Right kidney (tissue), 1 donor: ENCODE measurements at regions not wholly inside any gene's neighbourhood (a gene's known extent, or its start where the extent isn't known, plus 50 kb on each side); places are given as distances from the start of the nearest gene placed in this dataset.
"Not testable (repeated sequence)": the region's sequence is repeated elsewhere in the genome, so short reads cannot be mapped to it uniquely, and the experiment has no call there.

Experiments used
- DNase-seq: peaks from one replicate; pipeline ENCODE4 v3.0.0-alpha.2; 2016

DNA sequence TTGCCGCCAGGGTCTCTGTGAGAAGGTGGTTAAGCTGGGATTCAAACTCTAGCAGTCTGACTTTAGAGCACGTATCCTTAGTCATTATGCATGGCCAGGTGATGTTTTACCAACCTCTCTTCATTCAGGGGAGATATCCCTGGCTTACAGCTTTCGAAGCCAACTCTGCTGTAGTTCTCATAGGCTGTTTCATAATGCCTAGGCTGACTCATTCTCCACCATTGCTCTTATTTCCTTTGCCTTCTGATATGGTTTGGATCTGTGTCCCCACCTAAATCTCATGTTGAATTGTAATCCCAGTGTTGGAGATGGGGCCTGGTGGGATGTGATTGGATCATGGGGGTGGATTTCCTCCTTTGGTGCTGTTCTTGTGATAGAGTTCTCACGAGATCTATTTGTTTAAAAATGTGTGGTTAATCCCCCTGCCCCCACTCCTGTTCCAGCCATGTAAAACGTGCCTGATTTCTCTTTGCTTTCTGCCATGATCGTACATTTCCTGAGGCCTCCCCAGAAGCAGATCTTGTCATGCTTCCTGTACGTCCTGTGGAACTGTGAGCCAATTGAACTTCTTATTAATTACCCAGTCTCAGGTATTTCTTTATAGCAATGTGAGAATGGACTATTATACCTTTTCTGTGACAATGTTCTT, 94.6 kb upstream of the MAN1A1 start:
- no peak for DNase-seq

DNA sequence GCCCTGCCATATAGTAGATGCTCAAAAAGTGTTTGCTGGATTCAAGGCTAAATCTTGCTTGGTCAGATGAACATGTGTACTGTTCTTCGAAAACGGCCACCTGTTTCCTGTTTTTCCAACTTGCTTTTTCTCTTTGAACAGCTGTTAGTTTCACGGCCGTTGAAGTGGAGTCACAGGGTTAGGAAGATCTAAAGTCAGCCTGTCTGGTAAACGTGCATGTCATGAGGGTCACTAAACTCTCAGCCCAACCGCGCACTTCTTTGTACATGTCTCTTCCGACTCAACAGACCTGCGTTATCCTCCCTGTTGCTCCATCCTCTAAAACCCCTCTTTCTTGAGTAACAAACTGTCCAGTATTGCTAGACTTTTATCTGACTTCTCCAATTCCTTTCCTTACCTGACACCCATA, 93.2 kb upstream of the MAN1A1 start:
- DNase-seq = no peak

DNA sequence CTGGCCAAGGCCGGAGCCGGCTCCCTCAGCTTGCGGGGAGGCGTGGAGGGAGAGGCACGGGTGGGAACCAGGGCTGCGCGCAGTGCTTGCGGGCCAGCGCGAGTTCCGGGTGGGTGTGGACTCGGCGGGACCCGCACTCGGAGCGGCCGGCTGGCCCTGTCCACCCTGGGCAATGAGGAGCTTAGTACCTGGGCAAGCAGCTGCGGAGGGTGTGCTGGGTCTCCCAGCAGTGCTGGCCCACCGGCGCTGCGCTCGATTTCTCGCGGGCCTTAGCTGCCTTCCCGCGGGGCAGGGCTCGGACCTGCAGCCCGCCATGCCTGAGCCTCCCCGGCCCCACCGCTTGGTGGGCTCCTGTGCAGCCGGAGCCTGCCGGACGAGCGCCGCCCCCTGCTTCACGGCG, 91.4 kb upstream of the MAN1A1 start:
- no peak for DNase-seq

DNA sequence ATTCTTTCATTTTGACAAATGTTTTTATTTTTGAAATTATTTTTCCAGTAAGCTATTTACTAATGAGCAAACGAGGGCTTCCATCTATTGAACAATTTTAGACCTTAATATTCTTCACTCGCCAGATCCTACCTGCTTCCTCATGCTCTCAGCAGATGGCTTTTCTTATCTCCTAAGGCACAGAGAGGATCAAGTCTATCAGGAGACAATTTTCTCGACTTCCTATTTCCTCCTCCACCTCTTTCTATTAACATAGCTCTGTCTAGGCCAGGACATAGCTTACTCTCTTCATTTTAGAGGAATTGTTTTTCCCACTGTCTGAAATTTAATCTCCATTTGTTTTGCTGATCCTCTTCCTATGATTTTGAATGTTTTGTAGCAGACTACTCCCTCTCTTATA, 87.0 kb upstream of the MAN1A1 start:
- DNase-seq = no peak

GRCh38 chr6:119431799-119432198, 82.2 kb upstream of the MAN1A1 start:
- DNase-seq = no peak

DNA sequence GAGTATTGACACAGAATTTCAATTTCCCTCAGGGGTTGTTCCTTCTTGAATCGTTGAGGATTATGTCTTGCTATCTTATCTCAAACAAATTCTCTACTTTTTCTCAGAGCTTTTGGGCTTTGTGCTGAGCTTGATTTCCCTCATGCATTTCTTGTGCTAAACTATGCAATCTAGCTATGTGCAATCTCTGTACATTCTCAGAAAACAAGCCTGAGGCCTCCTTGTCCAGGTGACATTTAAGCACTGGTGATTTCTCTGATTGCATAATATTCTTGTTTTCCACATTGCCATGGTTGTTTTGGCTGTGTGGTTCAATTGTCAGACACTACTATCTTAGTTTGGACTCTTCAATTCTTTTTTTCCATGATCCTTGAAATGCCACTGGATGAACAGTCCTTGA, 81.2 kb upstream of the MAN1A1 start:
- no peak for DNase-seq

GRCh38 chr6:119428633-119429032, 79.1 kb upstream of the MAN1A1 start:
- no peak for DNase-seq

DNA sequence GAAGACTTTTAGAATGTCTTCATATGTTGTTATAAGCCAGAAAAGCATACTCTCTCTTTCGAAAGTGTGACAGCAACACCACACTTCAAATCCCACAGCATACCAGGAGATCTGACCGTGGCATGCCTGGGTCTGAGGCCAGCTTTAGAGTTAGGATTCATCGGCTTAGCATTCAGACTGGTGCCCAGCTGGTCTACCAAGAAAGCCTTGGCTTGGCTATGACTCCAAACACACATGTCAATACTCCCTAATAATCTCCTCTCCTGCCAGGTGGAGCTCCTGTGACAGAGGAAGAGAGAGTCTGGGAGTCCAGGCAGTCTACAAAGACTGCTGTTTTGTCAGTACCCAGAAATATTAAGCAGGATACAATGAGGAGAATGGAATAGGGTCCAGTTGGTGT, 77.1 kb upstream of the MAN1A1 start:
- DNase-seq = no peak

- DNase-seq = no peak
Observed at GRCh38 chr6:119423996-119424395, 74.4 kb upstream of the MAN1A1 start.

- DNase-seq = not testable (repeated sequence)
Observed at GRCh38 chr6:119418084-119418483, 68.5 kb upstream of the MAN1A1 start.

GRCh38 chr6:119407156-119407555, 57.6 kb upstream of the MAN1A1 start:
- DNase-seq = no peak

- not testable (repeated sequence) for DNase-seq
Observed at GRCh38 chr6:119405114-119405513, 55.6 kb upstream of the MAN1A1 start.
